Muscle of leg (tissue), 3 donors: ENCODE measurements at regions not wholly inside any gene's neighbourhood (a gene's known extent, or its start where the extent isn't known, plus 50 kb on each side); places are given as distances from the start of the nearest gene placed in this dataset.
A peak's percentile ranks its signal among the peaks of the same experiment; 100 is the strongest.
"Not testable (repeated sequence)": the region's sequence is repeated elsewhere in the genome, so short reads cannot be mapped to it uniquely, and the experiment has no call there.

Source experiments
- DNase-seq: peaks from one replicate; pipeline ENCODE4 v3.0.0; 2013
- H3K27ac ChIP-seq: one replicate; pipeline ENCODE4 v1.5.1; 2013; ENCODE audit warnings: mild to moderate bottlenecking, low read length, control low read depth
- H3K27me3 ChIP-seq: one replicate; pipeline ENCODE4 v1.6.1; 2013; ENCODE audit warnings: low read length; ENCODE audit not compliant: control insufficient read depth, insufficient read depth
- H3K36me3 ChIP-seq: one replicate; pipeline ENCODE4 v1.6.1; 2013; ENCODE audit warnings: low read length; ENCODE audit not compliant: control insufficient read depth, insufficient read depth
- H3K4me1 ChIP-seq: one replicate; pipeline ENCODE4 v1.6.1; 2013; ENCODE audit warnings: low read length; ENCODE audit not compliant: control insufficient read depth, insufficient read depth
- H3K4me3 ChIP-seq: one replicate; pipeline ENCODE4 v1.5.1; 2013; ENCODE audit warnings: low read length, control low read depth
- H3K9me3 ChIP-seq: replicated peaks from 2 replicates; pipeline ENCODE4 v1.6.1; 2013; ENCODE audit warnings: low read depth, low read length; ENCODE audit not compliant: control insufficient read depth
- WGBS: methylation state at CpG from one replicate; pipeline ENCODE4 v1.1.5; 2013; ENCODE audit warnings: missing lambda C conversion rate; ENCODE audit not compliant: insufficient coverage; 5-methylcytosine and 5-hydroxymethylcytosine counted together

GRCh38 chr5:90214991-90215390, 194.6 kb downstream of the CETN3 start:
- no peaks in the 10 kb centered on the region for H3K9me3 ChIP-seq
- H3K27ac ChIP-seq = no peak overlapping the region
- no peaks in the 10 kb centered on the region for H3K4me1 ChIP-seq
- no peak for DNase-seq
- H3K36me3 ChIP-seq = no peaks in the 10 kb centered on the region
- H3K4me3 ChIP-seq = no peak overlapping the region
- no peaks in the 10 kb centered on the region for H3K27me3 ChIP-seq

- H3K4me1 ChIP-seq, H3K27ac ChIP-seq, H3K27me3 ChIP-seq, H3K9me3 ChIP-seq, H3K36me3 ChIP-seq, H3K4me3 ChIP-seq, DNase-seq: not testable (repeated sequence)
- WGBS = 97% methylated on average over 14 of the region's 25 CpGs
Measured at GRCh38 chr5:90208323-90208722, 201.2 kb downstream of the CETN3 start.

- peak; percentile 10 for DNase-seq
- no peaks in the 10 kb centered on the region for H3K4me1 ChIP-seq
- H3K36me3 ChIP-seq = no peaks in the 10 kb centered on the region
- no CpG with 5 or more reads among the region's 3 CpGs for WGBS
- H3K9me3 ChIP-seq = peaks cover 2% of the 10 kb centered on the region
- no peaks in the 10 kb centered on the region for H3K27me3 ChIP-seq
- no peak overlapping the region for H3K4me3 ChIP-seq
- H3K27ac ChIP-seq = no peak overlapping the region
Measured at GRCh38 chr5:90201923-90202322, 207.6 kb downstream of the CETN3 start.

GRCh38 chr5:90193185-90193822, 216.3 kb downstream of the CETN3 start:
- Histone ChIP-seq H3K27ac (no peak overlapping the region), H3K36me3 (no peaks in the 10 kb centered on the region), H3K9me3 (no peaks in the 10 kb centered on the region), H3K4me3 (no peak overlapping the region), H3K27me3 (no peaks in the 10 kb centered on the region), H3K4me1 (no peaks in the 10 kb centered on the region)
- WGBS = no CpG with 5 or more reads among the region's 2 CpGs
- no peak for DNase-seq

GRCh38 chr5:90191352-90192045, 218.1 kb downstream of the CETN3 start:
- WGBS = no CpG with 5 or more reads among the region's 2 CpGs
- Histone ChIP-seq H3K36me3 (no peaks in the 10 kb centered on the region), H3K4me3 (no peak overlapping the region), H3K27ac (no peak overlapping the region), H3K4me1 (no peaks in the 10 kb centered on the region), H3K9me3 (no peaks in the 10 kb centered on the region), H3K27me3 (no peaks in the 10 kb centered on the region)
- DNase-seq = peak; percentile 22

- no peak overlapping the region for H3K27ac ChIP-seq
- H3K4me1 ChIP-seq = no peaks in the 10 kb centered on the region
- no peak overlapping the region for H3K4me3 ChIP-seq
- H3K27me3 ChIP-seq = no peaks in the 10 kb centered on the region
- no peaks in the 10 kb centered on the region for H3K9me3 ChIP-seq
- H3K36me3 ChIP-seq = no peaks in the 10 kb centered on the region
- DNase-seq = no peak
- WGBS = no CpG with 5 or more reads among the region's 2 CpGs
Measured at GRCh38 chr5:90185897-90186468, 223.6 kb downstream of the CETN3 start.

- Histone ChIP-seq H3K27me3 (no peaks in the 10 kb centered on the region), H3K9me3 (no peaks in the 10 kb centered on the region), H3K4me3 (no peak overlapping the region), H3K27ac (no peak overlapping the region), H3K36me3 (no peaks in the 10 kb centered on the region), H3K4me1 (no peaks in the 10 kb centered on the region)
- DNase-seq = peak; percentile 2
- WGBS = 100% methylated on average over 1 of the region's 5 CpGs
Measured at GRCh38 chr5:90184764-90185163, 224.8 kb downstream of the CETN3 start.

- no peaks in the 10 kb centered on the region for H3K27me3 ChIP-seq
- no peaks in the 10 kb centered on the region for H3K36me3 ChIP-seq
- no peaks in the 10 kb centered on the region for H3K9me3 ChIP-seq
- no peaks in the 10 kb centered on the region for H3K4me1 ChIP-seq
- no peak for DNase-seq
- H3K27ac ChIP-seq = no peak overlapping the region
- no peak overlapping the region for H3K4me3 ChIP-seq
- WGBS = 100% methylated on average over 1 of the region's 1 CpG
Measured at GRCh38 chr5:90182726-90183125, 226.8 kb downstream of the CETN3 start.

- Histone ChIP-seq H3K4me1 (peaks cover 2% of the 10 kb centered on the region), H3K9me3 (no peaks in the 10 kb centered on the region), H3K27ac (no peak overlapping the region), H3K27me3 (no peaks in the 10 kb centered on the region), H3K36me3 (no peaks in the 10 kb centered on the region), H3K4me3 (no peak overlapping the region)
- no peak for DNase-seq
- WGBS = no CpG with 5 or more reads among the region's 4 CpGs
Measured at GRCh38 chr5:90174236-90174635, 235.3 kb downstream of the CETN3 start.

GRCh38 chr5:90173299-90174030, 236.1 kb downstream of the CETN3 start:
- WGBS = 100% methylated on average over 1 of the region's 1 CpG
- H3K4me1 ChIP-seq = peaks cover 2% of the 10 kb centered on the region
- H3K9me3 ChIP-seq = no peaks in the 10 kb centered on the region
- H3K27me3 ChIP-seq = no peaks in the 10 kb centered on the region
- DNase-seq = no peak
- no peak overlapping the region for H3K4me3 ChIP-seq
- H3K27ac ChIP-seq = no peak overlapping the region
- H3K36me3 ChIP-seq = no peaks in the 10 kb centered on the region
